ENCODE measurements at regions not wholly inside any gene's neighbourhood (a gene's known extent, or its start where the extent isn't known, plus 50 kb on each side); places are given as distances from the start of the nearest gene placed in this dataset.

DNA sequence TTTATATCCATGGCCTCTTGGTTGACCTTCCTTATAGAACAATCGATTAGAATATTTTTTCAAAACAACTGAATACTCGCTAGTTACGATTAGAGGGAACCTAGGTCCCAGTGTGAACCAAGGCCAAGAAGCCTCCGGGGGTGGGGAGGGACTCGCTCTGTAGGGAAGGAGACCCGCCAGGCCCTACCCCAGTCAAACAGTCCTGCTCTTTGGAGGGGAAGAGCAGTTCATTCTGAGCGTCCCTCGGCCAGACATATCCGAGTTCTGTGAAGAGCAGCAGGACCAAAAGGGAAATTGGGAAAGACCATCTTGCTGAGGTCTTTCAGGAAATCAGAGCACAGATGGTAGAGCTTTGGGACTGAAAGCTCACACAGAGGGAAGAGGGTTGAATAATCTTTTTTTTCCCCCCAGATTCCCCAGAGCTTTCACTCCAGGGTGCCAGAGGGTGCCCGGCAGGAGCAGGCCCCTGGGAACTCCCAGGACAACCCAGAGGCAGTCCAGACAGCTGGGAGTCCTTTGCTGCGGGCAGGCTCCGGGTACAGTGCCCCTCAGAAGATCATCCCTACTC is 137.2 kb upstream of the HES1 start:
- POLR2A ChIA-PET = no interaction called here
- Histone ChIP-seq H3K27ac (ENCODE audit: extremely low read depth, low read depth, low read length) (no peak overlapping the region), H3K4me1 (ENCODE audit: control insufficient read depth, insufficient read depth, low read length) (no peaks in the 10 kb centered on the region)

DNA sequence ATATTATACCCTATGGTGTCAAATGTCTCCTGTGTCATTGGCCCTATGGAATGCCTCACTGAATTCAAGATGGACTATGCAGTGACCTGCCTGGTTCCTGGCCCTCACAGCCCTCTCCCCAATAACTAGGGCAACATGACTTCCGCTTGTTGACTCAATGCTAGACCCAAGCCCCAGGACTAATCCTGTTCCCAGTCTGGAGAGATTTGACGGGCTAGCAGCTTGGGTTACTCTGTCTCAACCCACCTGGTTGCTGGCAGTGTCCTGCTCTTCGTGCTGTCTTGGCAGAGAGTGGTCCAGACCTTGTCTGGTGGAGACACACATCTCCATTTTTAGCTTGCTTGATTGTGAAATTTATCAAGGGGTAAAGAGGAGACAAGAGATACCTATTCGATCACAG is 135.8 kb upstream of the HES1 start:
- TF ChIP-seq SP3 (tag by site-specific recombination; IDR thresholded peaks at IDR 0.05) = no peak
- TF ChIP-seq, protein P1, sequence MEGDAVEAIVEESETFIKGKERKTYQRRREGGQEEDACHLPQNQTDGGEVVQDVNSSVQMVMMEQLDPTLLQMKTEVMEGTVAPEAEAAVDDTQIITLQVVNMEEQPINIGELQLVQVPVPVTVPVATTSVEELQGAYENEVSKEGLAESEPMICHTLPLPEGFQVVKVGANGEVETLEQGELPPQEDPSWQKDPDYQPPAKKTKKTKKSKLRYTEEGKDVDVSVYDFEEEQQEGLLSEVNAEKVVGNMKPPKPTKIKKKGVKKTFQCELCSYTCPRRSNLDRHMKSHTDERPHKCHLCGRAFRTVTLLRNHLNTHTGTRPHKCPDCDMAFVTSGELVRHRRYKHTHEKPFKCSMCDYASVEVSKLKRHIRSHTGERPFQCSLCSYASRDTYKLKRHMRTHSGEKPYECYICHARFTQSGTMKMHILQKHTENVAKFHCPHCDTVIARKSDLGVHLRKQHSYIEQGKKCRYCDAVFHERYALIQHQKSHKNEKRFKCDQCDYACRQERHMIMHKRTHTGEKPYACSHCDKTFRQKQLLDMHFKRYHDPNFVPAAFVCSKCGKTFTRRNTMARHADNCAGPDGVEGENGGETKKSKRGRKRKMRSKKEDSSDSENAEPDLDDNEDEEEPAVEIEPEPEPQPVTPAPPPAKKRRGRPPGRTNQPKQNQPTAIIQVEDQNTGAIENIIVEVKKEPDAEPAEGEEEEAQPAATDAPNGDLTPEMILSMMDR (tag by site-specific recombination; IDR thresholded peaks at IDR 0.05) = no peak
- TF ChIP-seq ZNF23 (tag by site-specific recombination; IDR thresholded peaks at IDR 0.05; ENCODE audit: borderline replicate concordance) = no peak
- no peak for TF ChIP-seq ZSCAN16 (tag by site-specific recombination; IDR thresholded peaks at IDR 0.05)
- TF ChIP-seq IKZF3 (tag by site-specific recombination; IDR thresholded peaks at IDR 0.05) = no peak
- TF ChIP-seq ZNF600 (tag by site-specific recombination; IDR thresholded peaks at IDR 0.05) = no peak
- no peak for TF ChIP-seq ZNF266 (tag by site-specific recombination; IDR thresholded peaks at IDR 0.05; ENCODE audit: low read depth)
- TF ChIP-seq EGR2 (tag by site-specific recombination; IDR thresholded peaks at IDR 0.05; ENCODE audit: low read depth) = no peak
- no peak for TF ChIP-seq ZNF202 (tag by site-specific recombination; IDR thresholded peaks at IDR 0.05; ENCODE audit: borderline replicate concordance)
- no peak for TF ChIP-seq ZNF112 (tag by site-specific recombination; IDR thresholded peaks at IDR 0.05)

More for the DNA sequence above, 137.2 kb upstream of the HES1 start:
- H3K9me3 ChIP-seq (ENCODE audit: control insufficient read depth, insufficient read depth, low read depth, low read length) = no peaks in the 10 kb centered on the region
- TF ChIP-seq ZNF621 (tag by site-specific recombination; IDR thresholded peaks at IDR 0.05) (no peak), ZNF654 (tag by site-specific recombination; IDR thresholded peaks at IDR 0.05; ENCODE audit: low read depth) (no peak), ZNF514 (tag by site-specific recombination; IDR thresholded peaks at IDR 0.05) (no peak)
- TF ChIP-seq, protein P2, sequence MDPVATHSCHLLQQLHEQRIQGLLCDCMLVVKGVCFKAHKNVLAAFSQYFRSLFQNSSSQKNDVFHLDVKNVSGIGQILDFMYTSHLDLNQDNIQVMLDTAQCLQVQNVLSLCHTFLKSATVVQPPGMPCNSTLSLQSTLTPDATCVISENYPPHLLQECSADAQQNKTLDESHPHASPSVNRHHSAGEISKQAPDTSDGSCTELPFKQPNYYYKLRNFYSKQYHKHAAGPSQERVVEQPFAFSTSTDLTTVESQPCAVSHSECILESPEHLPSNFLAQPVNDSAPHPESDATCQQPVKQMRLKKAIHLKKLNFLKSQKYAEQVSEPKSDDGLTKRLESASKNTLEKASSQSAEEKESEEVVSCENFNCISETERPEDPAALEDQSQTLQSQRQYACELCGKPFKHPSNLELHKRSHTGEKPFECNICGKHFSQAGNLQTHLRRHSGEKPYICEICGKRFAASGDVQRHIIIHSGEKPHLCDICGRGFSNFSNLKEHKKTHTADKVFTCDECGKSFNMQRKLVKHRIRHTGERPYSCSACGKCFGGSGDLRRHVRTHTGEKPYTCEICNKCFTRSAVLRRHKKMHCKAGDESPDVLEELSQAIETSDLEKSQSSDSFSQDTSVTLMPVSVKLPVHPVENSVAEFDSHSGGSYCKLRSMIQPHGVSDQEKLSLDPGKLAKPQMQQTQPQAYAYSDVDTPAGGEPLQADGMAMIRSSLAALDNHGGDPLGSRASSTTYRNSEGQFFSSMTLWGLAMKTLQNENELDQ (tag by site-specific recombination; IDR thresholded peaks at IDR 0.05; ENCODE audit: low read depth) = no peak
- TF ChIP-seq, protein P3, sequence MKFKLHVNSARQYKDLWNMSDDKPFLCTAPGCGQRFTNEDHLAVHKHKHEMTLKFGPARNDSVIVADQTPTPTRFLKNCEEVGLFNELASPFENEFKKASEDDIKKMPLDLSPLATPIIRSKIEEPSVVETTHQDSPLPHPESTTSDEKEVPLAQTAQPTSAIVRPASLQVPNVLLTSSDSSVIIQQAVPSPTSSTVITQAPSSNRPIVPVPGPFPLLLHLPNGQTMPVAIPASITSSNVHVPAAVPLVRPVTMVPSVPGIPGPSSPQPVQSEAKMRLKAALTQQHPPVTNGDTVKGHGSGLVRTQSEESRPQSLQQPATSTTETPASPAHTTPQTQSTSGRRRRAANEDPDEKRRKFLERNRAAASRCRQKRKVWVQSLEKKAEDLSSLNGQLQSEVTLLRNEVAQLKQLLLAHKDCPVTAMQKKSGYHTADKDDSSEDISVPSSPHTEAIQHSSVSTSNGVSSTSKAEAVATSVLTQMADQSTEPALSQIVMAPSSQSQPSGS (tag by site-specific recombination; IDR thresholded peaks at IDR 0.05; ENCODE audit: low read depth) = no peak
- CTCF ChIA-PET = no interaction called here
- no peaks in the 10 kb centered on the region for H3K36me3 ChIP-seq (ENCODE audit: control insufficient read depth in 2 of 2, insufficient read depth in 1 of 2, low read length in 2 of 2)
- no peak overlapping the region for H3K4me3 ChIP-seq (ENCODE audit: low read depth, low read length)

DNA sequence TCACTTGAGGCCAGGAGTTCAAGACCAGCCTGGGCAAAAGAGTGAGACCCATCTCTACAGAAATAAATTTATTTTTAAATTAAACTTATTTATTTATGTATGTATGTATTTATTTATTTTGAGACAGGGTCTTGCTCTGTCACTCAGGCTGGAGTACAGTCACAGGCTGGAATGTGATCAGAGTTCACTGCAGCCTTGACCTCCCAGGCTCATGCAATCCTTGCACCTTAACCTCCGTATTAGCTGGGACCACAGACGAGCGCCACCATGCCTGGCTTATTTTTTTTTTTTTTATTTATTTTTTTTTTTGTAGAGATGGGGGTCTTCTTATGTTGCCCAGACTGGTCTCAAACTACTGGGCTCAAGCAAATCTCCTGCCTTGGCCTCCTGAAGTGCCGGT is 135.2 kb upstream of the HES1 start:
- ChIA-PET CTCF (no interaction called here), POLR2A (interaction anchor here (1.6 kb wide), 1 partner anchor 136 kb away, joined by 3 read pairs; no protein-coding TSS in a partner anchor)
- H3K27ac ChIP-seq (ENCODE audit: extremely low read depth, low read depth, low read length) = no peak overlapping the region
- no peaks in the 10 kb centered on the region for H3K9me3 ChIP-seq (ENCODE audit: control insufficient read depth, insufficient read depth, low read depth, low read length)
- H3K4me3 ChIP-seq (ENCODE audit: low read depth, low read length) = no peak overlapping the region
- H3K36me3 ChIP-seq (ENCODE audit: control insufficient read depth in 2 of 2, insufficient read depth in 1 of 2, low read length in 2 of 2) = no peaks in the 10 kb centered on the region
- peaks cover 4% of the 10 kb centered on the region for H3K4me1 ChIP-seq (ENCODE audit: control insufficient read depth, insufficient read depth, low read length)
- TF ChIP-seq HOXD13 (CRISPR knock-in tag; IDR thresholded peaks at IDR 0.05; ENCODE audit: borderline replicate concordance) (no peak), ZNF184 (tag by site-specific recombination; IDR thresholded peaks at IDR 0.05) (no peak), ZNF555 (tag by site-specific recombination; conservative IDR thresholded peaks at IDR 0.05) (no peak)
- TF ChIP-seq, protein P4, sequence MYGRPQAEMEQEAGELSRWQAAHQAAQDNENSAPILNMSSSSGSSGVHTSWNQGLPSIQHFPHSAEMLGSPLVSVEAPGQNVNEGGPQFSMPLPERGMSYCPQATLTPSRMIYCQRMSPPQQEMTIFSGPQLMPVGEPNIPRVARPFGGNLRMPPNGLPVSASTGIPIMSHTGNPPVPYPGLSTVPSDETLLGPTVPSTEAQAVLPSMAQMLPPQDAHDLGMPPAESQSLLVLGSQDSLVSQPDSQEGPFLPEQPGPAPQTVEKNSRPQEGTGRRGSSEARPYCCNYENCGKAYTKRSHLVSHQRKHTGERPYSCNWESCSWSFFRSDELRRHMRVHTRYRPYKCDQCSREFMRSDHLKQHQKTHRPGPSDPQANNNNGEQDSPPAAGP (tag by site-specific recombination; IDR thresholded peaks at IDR 0.05) = no peak
- TF ChIP-seq, protein P5, sequence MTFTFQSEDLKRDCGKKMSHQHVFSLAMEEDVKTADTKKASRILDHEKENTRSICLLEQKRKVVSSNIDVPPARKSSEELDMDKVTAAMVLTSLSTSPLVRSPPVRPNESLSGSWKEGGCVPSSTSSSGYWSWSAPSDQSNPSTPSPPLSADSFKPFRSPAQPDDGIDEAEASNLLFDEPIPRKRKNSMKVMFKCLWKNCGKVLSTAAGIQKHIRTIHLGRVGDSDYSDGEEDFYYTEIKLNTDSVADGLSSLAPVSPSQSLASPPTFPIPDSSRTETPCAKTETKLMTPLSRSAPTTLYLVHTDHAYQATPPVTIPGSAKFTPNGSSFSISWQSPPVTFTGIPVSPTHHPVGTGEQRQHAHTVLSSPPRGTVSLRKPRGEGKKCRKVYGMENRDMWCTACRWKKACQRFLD (tag by site-specific recombination; IDR thresholded peaks at IDR 0.05) = no peak
- TF ChIP-seq, protein P6, sequence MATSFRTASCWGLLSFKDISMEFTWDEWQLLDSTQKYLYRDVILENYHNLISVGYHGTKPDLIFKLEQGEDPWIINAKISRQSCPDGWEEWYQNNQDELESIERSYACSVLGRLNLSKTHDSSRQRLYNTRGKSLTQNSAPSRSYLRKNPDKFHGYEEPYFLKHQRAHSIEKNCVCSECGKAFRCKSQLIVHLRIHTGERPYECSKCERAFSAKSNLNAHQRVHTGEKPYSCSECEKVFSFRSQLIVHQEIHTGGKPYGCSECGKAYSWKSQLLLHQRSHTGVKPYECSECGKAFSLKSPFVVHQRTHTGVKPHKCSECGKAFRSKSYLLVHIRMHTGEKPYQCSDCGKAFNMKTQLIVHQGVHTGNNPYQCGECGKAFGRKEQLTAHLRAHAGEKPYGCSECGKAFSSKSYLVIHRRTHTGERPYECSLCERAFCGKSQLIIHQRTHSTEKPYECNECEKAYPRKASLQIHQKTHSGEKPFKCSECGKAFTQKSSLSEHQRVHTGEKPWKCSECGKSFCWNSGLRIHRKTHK (tag by site-specific recombination; IDR thresholded peaks at IDR 0.05) = no peak

More for the DNA sequence above, 135.8 kb upstream of the HES1 start:
- Histone ChIP-seq H3K4me1 (ENCODE audit: control insufficient read depth, insufficient read depth, low read length) (peaks cover 4% of the 10 kb centered on the region), H3K9me3 (ENCODE audit: control insufficient read depth, insufficient read depth, low read depth, low read length) (no peaks in the 10 kb centered on the region), H3K36me3 (ENCODE audit: control insufficient read depth in 2 of 2, insufficient read depth in 1 of 2, low read length in 2 of 2) (no peaks in the 10 kb centered on the region), H3K27ac (ENCODE audit: extremely low read depth, low read depth, low read length) (no peak overlapping the region), H3K4me3 (ENCODE audit: low read depth, low read length) (no peak overlapping the region)
- ChIA-PET CTCF (no interaction called here), POLR2A (interaction anchor here (1.6 kb wide), 1 partner anchor 137 kb away, joined by 3 read pairs; no protein-coding TSS in a partner anchor)

Data from HEK293 (cell line).